NCI-H345 treated with DMSO at 0.1 percent for 48 hours (cell line): ENCODE measurements at regions not wholly inside any gene's neighbourhood (a gene's known extent, or its start where the extent isn't known, plus 50 kb on each side); places are given as distances from the start of the nearest gene placed in this dataset.

ENCODE experiments used
- DNase-seq: peaks from one replicate; lab custom pipeline; 2025; ENCODE audit not compliant: unreplicated experiment; lab: John Stamatoyannopoulos, UW

- no peak for DNase-seq
Measured at GRCh38 chr4:175946472-175947116, 119.0 kb upstream of the WDR17 start.

- no peak for DNase-seq
Measured at GRCh38 chr4:175947117-175947722, 118.4 kb upstream of the WDR17 start.

GRCh38 chr4:175951794-175952193, 113.8 kb upstream of the WDR17 start:
- DNase-seq: no peak

- DNase-seq: no peak
Measured at GRCh38 chr4:175953116-175953515, 112.5 kb upstream of the WDR17 start.

- no peak for DNase-seq
Measured at GRCh38 chr4:175953960-175954521, 111.6 kb upstream of the WDR17 start.

GRCh38 chr4:175954685-175955084, 111.0 kb upstream of the WDR17 start:
- DNase-seq: no peak

- no peak for DNase-seq
Measured at GRCh38 chr4:175961604-175962003, 104.0 kb upstream of the WDR17 start.

GRCh38 chr4:175970072-175970471, 95.6 kb upstream of the WDR17 start:
- DNase-seq: no peak

- DNase-seq: no peak
Measured at GRCh38 chr4:175970724-175971123, 94.9 kb upstream of the WDR17 start.

- no peak for DNase-seq
Measured at GRCh38 chr4:175971388-175972179, 94.1 kb upstream of the WDR17 start.

GRCh38 chr4:175973027-175973923, 92.4 kb upstream of the WDR17 start:
- DNase-seq: no peak

- DNase-seq: no peak
Measured at GRCh38 chr4:175983636-175984035, 82.0 kb upstream of the WDR17 start.

GRCh38 chr4:175986668-175987067, 79.0 kb upstream of the WDR17 start:
- DNase-seq: no peak

GRCh38 chr4:175988511-175988910, 77.1 kb upstream of the WDR17 start:
- no peak for DNase-seq

GRCh38 chr4:175996206-175996605, 69.4 kb upstream of the WDR17 start:
- no peak for DNase-seq

- DNase-seq: no peak
Measured at GRCh38 chr4:175997291-175997690, 68.3 kb upstream of the WDR17 start.

- DNase-seq: no peak
Measured at GRCh38 chr4:175998782-175999181, 66.9 kb upstream of the WDR17 start.

GRCh38 chr4:175999944-176000343, 65.7 kb upstream of the WDR17 start:
- no peak for DNase-seq

GRCh38 chr4:176001151-176002006, 64.3 kb upstream of the WDR17 start:
- no peak for DNase-seq
